ENCODE measurements at regions not wholly inside any gene's neighbourhood (a gene's known extent, or its start where the extent isn't known, plus 50 kb on each side); places are given as distances from the start of the nearest gene placed in this dataset.

- Histone ChIP-seq H3K27ac (ENCODE audit: low read depth in 2 of 2, low read length in 2 of 2) (no peak overlapping the region), H3K9me3 (ENCODE audit: control insufficient read depth in 2 of 3, insufficient read depth in 1 of 3, low read length in 3 of 3) (no peaks in the 10 kb centered on the region), H3K36me3 (ENCODE audit: control insufficient read depth in 2 of 3, insufficient read depth in 3 of 3, low read length in 3 of 3) (no peaks in the 10 kb centered on the region), H3K27me3 (ENCODE audit: control insufficient read depth, insufficient read depth, low read length) (no peaks in the 10 kb centered on the region), H3K4me1 (ENCODE audit: control insufficient read depth in 2 of 3, insufficient read depth in 2 of 3, low read depth in 1 of 3, low read length in 3 of 3) (no peaks in the 10 kb centered on the region), H3K9ac (ENCODE audit: low read length in 3 of 3) (no peak overlapping the region), H3K4me3 (ENCODE audit: low read length in 3 of 3) (no peak overlapping the region)
- DNase-seq = no peak
- intact Hi-C loops (cut with DNase I) = no loop called here
- no peak for TF ChIP-seq CTCF (IDR thresholded peaks at IDR 0.05; ENCODE audit: borderline replicate concordance, extremely low read depth, insufficient read depth)
- no peak for FAIRE-seq
Observed at GRCh38 chr10:10326116-10326515, 691.6 kb upstream of the CELF2 start.

DNA sequence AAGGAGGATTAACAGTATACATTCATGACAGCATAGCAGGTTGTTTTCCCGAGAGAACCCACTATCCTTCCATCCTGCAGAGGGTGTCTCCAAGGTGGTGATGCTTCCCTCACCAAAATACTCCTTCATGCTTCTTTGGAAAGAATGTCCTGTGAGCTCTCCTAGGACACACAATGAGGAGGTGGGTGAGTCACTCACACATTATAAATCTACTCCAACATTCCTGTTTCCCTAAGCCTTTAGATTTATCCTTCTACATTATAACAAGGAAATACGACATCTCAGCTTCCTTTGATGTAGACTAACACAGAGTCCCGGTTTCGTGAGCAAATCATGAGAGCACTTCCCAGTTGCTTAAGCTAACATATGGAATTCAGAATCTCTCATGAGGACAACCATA lies 689.7 kb upstream of the CELF2 start:
- FAIRE-seq = no peak
- H3K4me3 ChIP-seq (ENCODE audit: low read length in 3 of 3) = no peak overlapping the region
- DNase-seq = no peak
- intact Hi-C loops (cut with DNase I) = no loop called here
- H3K9ac ChIP-seq (ENCODE audit: low read length in 3 of 3) = no peak overlapping the region
- no peaks in the 10 kb centered on the region for H3K9me3 ChIP-seq (ENCODE audit: control insufficient read depth in 2 of 3, insufficient read depth in 1 of 3, low read length in 3 of 3)
- H3K36me3 ChIP-seq (ENCODE audit: control insufficient read depth in 2 of 3, insufficient read depth in 3 of 3, low read length in 3 of 3) = no peaks in the 10 kb centered on the region
- no peak overlapping the region for H3K27ac ChIP-seq (ENCODE audit: low read depth in 2 of 2, low read length in 2 of 2)
- no peaks in the 10 kb centered on the region for H3K27me3 ChIP-seq (ENCODE audit: control insufficient read depth, insufficient read depth, low read length)
- no peak for TF ChIP-seq CTCF (IDR thresholded peaks at IDR 0.05; ENCODE audit: borderline replicate concordance, extremely low read depth, insufficient read depth)
- H3K4me1 ChIP-seq (ENCODE audit: control insufficient read depth in 2 of 3, insufficient read depth in 2 of 3, low read depth in 1 of 3, low read length in 3 of 3) = no peaks in the 10 kb centered on the region

GRCh38 chr10:10330418-10330817 lies 687.3 kb upstream of the CELF2 start:
- no peaks in the 10 kb centered on the region for H3K36me3 ChIP-seq (ENCODE audit: control insufficient read depth in 2 of 3, insufficient read depth in 3 of 3, low read length in 3 of 3)
- DNase-seq = peak in 1 of 5 donors; percentile 27
- TF ChIP-seq CTCF (IDR thresholded peaks at IDR 0.05; ENCODE audit: borderline replicate concordance, extremely low read depth, insufficient read depth) = no peak
- FAIRE-seq = no peak
- intact Hi-C loops (cut with DNase I) = no loop called here
- H3K27ac ChIP-seq (ENCODE audit: low read depth in 2 of 2, low read length in 2 of 2) = no peak overlapping the region
- no peak overlapping the region for H3K9ac ChIP-seq (ENCODE audit: low read length in 3 of 3)
- H3K4me3 ChIP-seq (ENCODE audit: low read length in 3 of 3) = no peak overlapping the region
- no peaks in the 10 kb centered on the region for H3K9me3 ChIP-seq (ENCODE audit: control insufficient read depth in 2 of 3, insufficient read depth in 1 of 3, low read length in 3 of 3)
- no peaks in the 10 kb centered on the region for H3K27me3 ChIP-seq (ENCODE audit: control insufficient read depth, insufficient read depth, low read length)
- no peaks in the 10 kb centered on the region for H3K4me1 ChIP-seq (ENCODE audit: control insufficient read depth in 2 of 3, insufficient read depth in 2 of 3, low read depth in 1 of 3, low read length in 3 of 3)

- Histone ChIP-seq H3K4me3 (ENCODE audit: low read length in 3 of 3) (no peak overlapping the region), H3K9me3 (ENCODE audit: control insufficient read depth in 2 of 3, insufficient read depth in 1 of 3, low read length in 3 of 3) (no peaks in the 10 kb centered on the region), H3K4me1 (ENCODE audit: control insufficient read depth in 2 of 3, insufficient read depth in 2 of 3, low read depth in 1 of 3, low read length in 3 of 3) (no peaks in the 10 kb centered on the region), H3K36me3 (ENCODE audit: control insufficient read depth in 2 of 3, insufficient read depth in 3 of 3, low read length in 3 of 3) (no peaks in the 10 kb centered on the region), H3K27me3 (ENCODE audit: control insufficient read depth, insufficient read depth, low read length) (no peaks in the 10 kb centered on the region), H3K9ac (ENCODE audit: low read length in 3 of 3) (no peak overlapping the region), H3K27ac (ENCODE audit: low read depth in 2 of 2, low read length in 2 of 2) (no peak overlapping the region)
- intact Hi-C loops (cut with DNase I) = no loop called here
- FAIRE-seq (no peak), DNase-seq (no peak)
- no peak for TF ChIP-seq CTCF (IDR thresholded peaks at IDR 0.05; ENCODE audit: borderline replicate concordance, extremely low read depth, insufficient read depth)
Observed at GRCh38 chr10:10332786-10333185, 684.9 kb upstream of the CELF2 start.

Measured in kidney (tissue), 13 donors.